Keratinocyte (primary cell): ENCODE measurements at regions not wholly inside any gene's neighbourhood (a gene's known extent, or its start where the extent isn't known, plus 50 kb on each side); places are given as distances from the start of the nearest gene placed in this dataset.
"Not testable (repeated sequence)": the region's sequence is repeated elsewhere in the genome, so short reads cannot be mapped to it uniquely, and the experiment has no call there.

Source experiments
- CTCF ChIP-seq, 3 experiments: IDR thresholded peaks in 1 of 3; conservative IDR thresholded peaks in 1 of 3; optimal IDR thresholded peaks in 1 of 3; 2 replicates in 2 of 3; 3 replicates in 1 of 3; pipeline versions ENCODE3 to v1.5.1; 2011; ENCODE audit warnings: low read length in 3 of 3, mild to moderate bottlenecking in 3 of 3, moderate library complexity in 2 of 3, control low read depth in 1 of 3, inconsistent platforms in 1 of 3; ENCODE audit not compliant: insufficient read depth in 2 of 3; ENCODE audit errors: extremely low read depth in 1 of 3
- EZH2 ChIP-seq: IDR thresholded peaks from one replicate; pipeline ENCODE4 v1.6.1; 2012; ENCODE audit warnings: inconsistent platforms, mild to moderate bottlenecking, low read length, moderate library complexity

- TF ChIP-seq CTCF (optimal IDR thresholded peaks at IDR 0.05 in 1 of 3, IDR thresholded peaks at IDR 0.05 in 1 of 3, conservative IDR thresholded peaks at IDR 0.05 in 1 of 3; ENCODE audit: extremely low read depth in 1 of 3, insufficient read depth in 2 of 3, low read length in 3 of 3); EZH2: not testable (repeated sequence)
Observed at GRCh38 chr16:17049109-17049508, 421.7 kb downstream of the XYLT1 start.
